Stimulated activated memory B cell treated with anti-CD40 and anti-IgM and Interleukin-4, amounts not matched to agents 10 μg/mL and 1 μg/mL and 100 μg/mL, for 72 hours (primary cell): ENCODE measurements at regions not wholly inside any gene's neighbourhood (a gene's known extent, or its start where the extent isn't known, plus 50 kb on each side); places are given as distances from the start of the nearest gene placed in this dataset.
"Not testable (repeated sequence)": the region's sequence is repeated elsewhere in the genome, so short reads cannot be mapped to it uniquely, and the experiment has no call there.

Experiments used
- ATAC-seq: fragments of 150-1000 bp; cut with Tn5 transposase; 2 replicates; pipeline ENCODE4 v1.10.0; 2021
- H3K27ac Mint-ChIP-seq: one replicate; pipeline ENCODE4 v1.8.0; 2022; ENCODE audit warnings: mild to moderate bottlenecking, mixed read lengths
- H3K27me3 Mint-ChIP-seq: one replicate; pipeline ENCODE4 v1.8.0; 2022; ENCODE audit warnings: mixed read lengths
- H3K36me3 Mint-ChIP-seq: one replicate; pipeline ENCODE4 v1.8.0; 2022; ENCODE audit warnings: mixed read lengths
- H3K4me1 Mint-ChIP-seq: one replicate; pipeline ENCODE4 v1.8.0; 2022; ENCODE audit warnings: mixed read lengths
- H3K4me3 Mint-ChIP-seq: one replicate; pipeline ENCODE4 v1.8.0; 2022; ENCODE audit warnings: mild to moderate bottlenecking, moderate library complexity, mixed read lengths
- H3K9me3 Mint-ChIP-seq: one replicate; pipeline ENCODE4 v1.8.0; 2022; ENCODE audit warnings: mixed read lengths

GRCh38 chrX:42396136-42396535 lies 381.8 kb downstream of the PPP1R2C start:
- Mint-ChIP-seq H3K27me3 (no peaks in the 10 kb centered on the region), H3K9me3 (peaks cover 3% of the 10 kb centered on the region), H3K4me3 (no peak overlapping the region), H3K27ac (no peak overlapping the region), H3K36me3 (no peaks in the 10 kb centered on the region), H3K4me1 (peaks cover 9% of the 10 kb centered on the region)
- no peak for ATAC-seq

GRCh38 chrX:42392846-42393245 lies 385.1 kb downstream of the PPP1R2C start:
- no peak overlapping the region for H3K27ac Mint-ChIP-seq
- no peaks in the 10 kb centered on the region for H3K27me3 Mint-ChIP-seq
- ATAC-seq: no peak
- no peaks in the 10 kb centered on the region for H3K36me3 Mint-ChIP-seq
- H3K4me3 Mint-ChIP-seq: no peak overlapping the region
- H3K9me3 Mint-ChIP-seq: peaks cover 3% of the 10 kb centered on the region
- no peaks in the 10 kb centered on the region for H3K4me1 Mint-ChIP-seq

- Mint-ChIP-seq H3K36me3 (no peaks in the 10 kb centered on the region), H3K27me3 (no peaks in the 10 kb centered on the region), H3K27ac (no peak overlapping the region), H3K4me3 (no peak overlapping the region), H3K9me3 (no peaks in the 10 kb centered on the region), H3K4me1 (peaks cover 8% of the 10 kb centered on the region)
- ATAC-seq: no peak
These were observed 391.3 kb downstream of the PPP1R2C start for GRCh38 chrX:42386681-42387080.

GRCh38 chrX:42385730-42386129 lies 392.2 kb downstream of the PPP1R2C start:
- no peak overlapping the region for H3K27ac Mint-ChIP-seq
- H3K4me1 Mint-ChIP-seq: peaks cover 8% of the 10 kb centered on the region
- H3K36me3 Mint-ChIP-seq: no peaks in the 10 kb centered on the region
- no peaks in the 10 kb centered on the region for H3K27me3 Mint-ChIP-seq
- ATAC-seq: no peak
- no peak overlapping the region for H3K4me3 Mint-ChIP-seq
- no peaks in the 10 kb centered on the region for H3K9me3 Mint-ChIP-seq

- Mint-ChIP-seq H3K36me3 (no peaks in the 10 kb centered on the region), H3K27ac (no peak overlapping the region), H3K4me3 (no peak overlapping the region), H3K27me3 (no peaks in the 10 kb centered on the region), H3K4me1 (peaks cover 8% of the 10 kb centered on the region), H3K9me3 (no peaks in the 10 kb centered on the region)
- ATAC-seq: no peak
These were observed 393.0 kb downstream of the PPP1R2C start for GRCh38 chrX:42384956-42385355.

GRCh38 chrX:42378857-42379256 lies 399.1 kb downstream of the PPP1R2C start:
- no peak for ATAC-seq
- H3K27ac Mint-ChIP-seq: no peak overlapping the region
- H3K4me3 Mint-ChIP-seq: no peak overlapping the region

GRCh38 chrX:42375086-42375485 lies 402.9 kb downstream of the PPP1R2C start:
- H3K27ac Mint-ChIP-seq: no peak overlapping the region
- no peaks in the 10 kb centered on the region for H3K4me1 Mint-ChIP-seq
- no peaks in the 10 kb centered on the region for H3K27me3 Mint-ChIP-seq
- no peaks in the 10 kb centered on the region for H3K9me3 Mint-ChIP-seq
- H3K36me3 Mint-ChIP-seq: no peaks in the 10 kb centered on the region
- ATAC-seq: no peak
- no peak overlapping the region for H3K4me3 Mint-ChIP-seq

More at GRCh38 chrX:42378857-42379256, 399.1 kb downstream of the PPP1R2C start:
- no peaks in the 10 kb centered on the region for H3K9me3 Mint-ChIP-seq
- H3K36me3 Mint-ChIP-seq: no peaks in the 10 kb centered on the region
- no peaks in the 10 kb centered on the region for H3K4me1 Mint-ChIP-seq
- no peaks in the 10 kb centered on the region for H3K27me3 Mint-ChIP-seq

GRCh38 chrX:42366181-42366580 lies 411.8 kb downstream of the PPP1R2C start:
- no peaks in the 10 kb centered on the region for H3K4me1 Mint-ChIP-seq
- H3K9me3 Mint-ChIP-seq: no peaks in the 10 kb centered on the region
- no peaks in the 10 kb centered on the region for H3K27me3 Mint-ChIP-seq
- no peak for ATAC-seq
- H3K36me3 Mint-ChIP-seq: no peaks in the 10 kb centered on the region
- no peak overlapping the region for H3K4me3 Mint-ChIP-seq
- no peak overlapping the region for H3K27ac Mint-ChIP-seq

GRCh38 chrX:42362219-42362618 lies 415.7 kb downstream of the PPP1R2C start:
- H3K4me3 Mint-ChIP-seq: no peak overlapping the region
- no peaks in the 10 kb centered on the region for H3K9me3 Mint-ChIP-seq
- ATAC-seq: no peak
- no peaks in the 10 kb centered on the region for H3K4me1 Mint-ChIP-seq
- no peaks in the 10 kb centered on the region for H3K36me3 Mint-ChIP-seq
- H3K27me3 Mint-ChIP-seq: no peaks in the 10 kb centered on the region
- H3K27ac Mint-ChIP-seq: no peak overlapping the region

- H3K27ac Mint-ChIP-seq, H3K4me1 Mint-ChIP-seq, ATAC-seq, H3K27me3 Mint-ChIP-seq, H3K36me3 Mint-ChIP-seq, H3K4me3 Mint-ChIP-seq, H3K9me3 Mint-ChIP-seq: not testable (repeated sequence)
These were observed 419.6 kb upstream of the CASK start for GRCh38 chrX:42342981-42343380.
